H9 (cell line): ENCODE measurements at regions not wholly inside any gene's neighbourhood (a gene's known extent, or its start where the extent isn't known, plus 50 kb on each side); places are given as distances from the start of the nearest gene placed in this dataset.

ENCODE experiments used
- DNase-seq: peaks from one replicate; pipeline ENCODE4 v3.0.0-alpha.2; 2017
- H2AFZ ChIP-seq: one replicate; pipeline ENCODE4 v1.6.1; 2013; ENCODE audit warnings: mild to moderate bottlenecking, low read length, control low read depth, moderate library complexity
- H2AK5ac ChIP-seq: 2 replicates; pipeline ENCODE4 v1.6.1; 2013; ENCODE audit warnings: low read length, control low read depth, mixed read lengths; ENCODE audit not compliant: insufficient read length
- H2BK120ac ChIP-seq: one replicate; pipeline ENCODE4 v1.6.1; 2013; ENCODE audit warnings: low read depth, mild to moderate bottlenecking, low read length, control low read depth, inconsistent platforms; ENCODE audit not compliant: poor library complexity, severe bottlenecking
- H2BK12ac ChIP-seq: 2 replicates; pipeline ENCODE4 v1.6.1; 2013; ENCODE audit warnings: low read length, control low read depth, mixed read lengths, low read depth; ENCODE audit not compliant: insufficient read length
- H2BK15ac ChIP-seq: 2 replicates; pipeline ENCODE4 v1.6.1; 2013; ENCODE audit warnings: low read depth, low read length, control low read depth
- H2BK20ac ChIP-seq: one replicate; pipeline ENCODE4 v1.6.1; 2013; ENCODE audit warnings: low read depth, mild to moderate bottlenecking, low read length, control low read depth, inconsistent platforms; ENCODE audit not compliant: poor library complexity, severe bottlenecking
- H2BK5ac ChIP-seq: 2 replicates; pipeline ENCODE4 v1.6.1; 2013; ENCODE audit warnings: low read length, control low read depth, mixed read lengths; ENCODE audit not compliant: insufficient read length
- H3K14ac ChIP-seq: 2 replicates; pipeline ENCODE4 v1.6.1; 2013; ENCODE audit warnings: low read length, control low read depth; ENCODE audit not compliant: insufficient read depth
- H3K18ac ChIP-seq: 2 replicates; pipeline ENCODE4 v1.6.1; 2013; ENCODE audit warnings: low read depth, mild to moderate bottlenecking, mixed read lengths, low read length, control low read depth; ENCODE audit not compliant: insufficient read length
- H3K23ac ChIP-seq: 2 replicates; pipeline ENCODE4 v1.6.1; 2013; ENCODE audit warnings: low read length, control low read depth, mixed read lengths, low read depth; ENCODE audit not compliant: insufficient read length
- H3K23me2 ChIP-seq: 2 replicates; pipeline ENCODE4 v1.6.1; 2013; ENCODE audit warnings: low read depth, mild to moderate bottlenecking, mixed read lengths, low read length, control low read depth; ENCODE audit not compliant: insufficient read length, poor library complexity, severe bottlenecking
- H3K27ac ChIP-seq: 2 replicates; pipeline ENCODE4 v1.5.1; 2013; ENCODE audit warnings: low read length, control low read depth, mixed read lengths, low read depth; ENCODE audit not compliant: insufficient read length
- H3K27me3 ChIP-seq: 2 replicates; pipeline ENCODE4 v1.6.1; 2013; ENCODE audit warnings: low read length, control low read depth, inconsistent platforms; ENCODE audit not compliant: insufficient read depth
- H3K4ac ChIP-seq: 2 replicates; pipeline ENCODE4 v1.6.1; 2013; ENCODE audit warnings: low read depth, mild to moderate bottlenecking, control low read depth, inconsistent platforms, low read length, moderate library complexity
- H3K4me1 ChIP-seq: 2 replicates; pipeline ENCODE4 v1.6.1; 2013; ENCODE audit warnings: low read length, control low read depth, inconsistent platforms; ENCODE audit not compliant: insufficient read depth
- H3K4me2 ChIP-seq: 2 replicates; pipeline ENCODE4 v1.6.1; 2013; ENCODE audit warnings: low read length, control low read depth, mixed read lengths; ENCODE audit not compliant: insufficient read length, insufficient read depth
- H3K56ac ChIP-seq: 2 replicates; pipeline ENCODE4 v1.6.1; 2013; ENCODE audit warnings: low read depth, mild to moderate bottlenecking, mixed read lengths, low read length, control low read depth; ENCODE audit not compliant: insufficient read length
- H3K79me1 ChIP-seq: 2 replicates; pipeline ENCODE4 v1.6.1; 2013; ENCODE audit warnings: low read depth, mild to moderate bottlenecking, moderate library complexity, low read length, control low read depth, inconsistent platforms; ENCODE audit not compliant: insufficient read depth, poor library complexity, severe bottlenecking
- H3K79me2 ChIP-seq: 2 replicates; pipeline ENCODE4 v1.6.1; 2013; ENCODE audit warnings: low read length, control low read depth, inconsistent platforms; ENCODE audit not compliant: insufficient read depth
- H3K9ac ChIP-seq: 2 replicates; pipeline ENCODE4 v1.6.1; 2013; ENCODE audit warnings: low read length, control low read depth, mixed read lengths; ENCODE audit not compliant: insufficient read length; ENCODE audit errors: extremely low read depth
- H3K9me3 ChIP-seq: one replicate; pipeline ENCODE4 v1.6.1; 2013; ENCODE audit warnings: low read depth, low read length, inconsistent platforms; ENCODE audit not compliant: control insufficient read depth
- H3T11ph ChIP-seq: one replicate; pipeline ENCODE4 v1.6.1; 2013; ENCODE audit warnings: mild to moderate bottlenecking, low read length, control low read depth, inconsistent platforms
- H4K20me1 ChIP-seq: one replicate; pipeline ENCODE4 v1.6.1; 2013; ENCODE audit not compliant: control insufficient read depth, insufficient read length, insufficient read depth
- H4K5ac ChIP-seq: 2 replicates; pipeline ENCODE4 v1.6.1; 2013; ENCODE audit warnings: low read depth, mild to moderate bottlenecking, mixed read lengths, low read length, control low read depth; ENCODE audit not compliant: insufficient read length
- H4K8ac ChIP-seq: replicated peaks from 2 replicates; pipeline ENCODE4 v1.6.1; 2013; ENCODE audit warnings: low read length, control low read depth, mixed read lengths, low read depth; ENCODE audit not compliant: insufficient read length
- H4K91ac ChIP-seq: 2 replicates; pipeline ENCODE4 v1.6.1; 2013; ENCODE audit warnings: low read depth, mild to moderate bottlenecking, moderate library complexity, mixed read lengths, low read length, control low read depth; ENCODE audit not compliant: insufficient read length
- H3K27ac Mint-ChIP-seq, 3 experiments: 2 replicates in 2 of 3; 3 replicates in 1 of 3; pipeline ENCODE4 v1.8.0; 2020 to 2021; ENCODE audit warnings: mixed read lengths in 3 of 3, mild to moderate bottlenecking in 1 of 3, moderate library complexity in 1 of 3
- H3K27me3 Mint-ChIP-seq: 2 replicates; pipeline ENCODE4 v1.8.0; 2021; ENCODE audit warnings: low read depth, mild to moderate bottlenecking, moderate library complexity, mixed read lengths
- H3K36me3 Mint-ChIP-seq, 3 experiments: 2 replicates in 2 of 3; 3 replicates in 1 of 3; pipeline ENCODE4 v1.8.0; 2020 to 2021; ENCODE audit warnings: low read depth in 3 of 3, mixed read lengths in 3 of 3; ENCODE audit not compliant: insufficient read depth in 1 of 3
- H3K4me1 Mint-ChIP-seq, 2 experiments: 2 replicates each; pipeline ENCODE4 v1.8.0; 2020; ENCODE audit warnings: mixed read lengths in 2 of 2
- H3K4me3 Mint-ChIP-seq, 2 experiments: 2 replicates in 1 of 2; 3 replicates in 1 of 2; pipeline ENCODE4 v1.8.0; 2020 to 2021; ENCODE audit warnings: mild to moderate bottlenecking in 2 of 2, mixed read lengths in 2 of 2, moderate library complexity in 1 of 2
- H3K9me3 Mint-ChIP-seq, 2 experiments: 2 replicates in 1 of 2; 3 replicates in 1 of 2; pipeline ENCODE4 v1.8.0; 2020; ENCODE audit warnings: mild to moderate bottlenecking in 2 of 2, mixed read lengths in 2 of 2, moderate library complexity in 1 of 2
- CTCF ChIP-seq: fragments of 200-600 bp; sonication (generic); conservative IDR thresholded peaks from 3 replicates; pipeline ENCODE4 v1.8.0; 2021; ENCODE audit warnings: antibody characterized with exemption, mild to moderate bottlenecking
- WGBS: extraction: QIAGEN DNeasy Blood & Tissue Kit; methylation state at CpG from one replicate; pipeline ENCODE4 v1.1.7; 2013; ENCODE audit warnings: missing lambda C conversion rate, low lambda C conversion rate, mixed read lengths; ENCODE audit not compliant: insufficient read length; ENCODE audit errors: extremely low coverage; 5-methylcytosine and 5-hydroxymethylcytosine counted together

- no peaks in the 10 kb centered on the region for H3K9me3 ChIP-seq
- no peaks in the 10 kb centered on the region for H3K23me2 ChIP-seq
- no peak overlapping the region for H3T11ph ChIP-seq
- no peak overlapping the region for H3K4ac ChIP-seq
- H3K27me3 Mint-ChIP-seq: no peaks in the 10 kb centered on the region; the same call in none of the 2 replicates
- H3K9me3 Mint-ChIP-seq: no peaks in the 10 kb centered on the region
- H3K23ac ChIP-seq: no peak overlapping the region
- no peak overlapping the region for H2BK5ac ChIP-seq
- H2BK15ac ChIP-seq: no peak overlapping the region
- no peak overlapping the region for H3K4me2 ChIP-seq
- H3K18ac ChIP-seq: no peak overlapping the region
- no peaks in the 10 kb centered on the region; the same call in 1 of the 2 replicates for H3K4me1 ChIP-seq
- H3K36me3 Mint-ChIP-seq: no peaks in the 10 kb centered on the region
- no peak overlapping the region for H4K8ac ChIP-seq
- no peak overlapping the region for H3K56ac ChIP-seq
- no peak for TF ChIP-seq CTCF
- H2BK12ac ChIP-seq: no peak overlapping the region
- H4K91ac ChIP-seq: no peak overlapping the region
- no peak overlapping the region for H4K5ac ChIP-seq
- H2AK5ac ChIP-seq: no peak overlapping the region
- no peak overlapping the region for H3K4me3 Mint-ChIP-seq
- H3K4me1 Mint-ChIP-seq: peaks cover 6 to 15% of the 10 kb centered on the region in 2 experiments; a peak in 2 of 4 replicates
- no peak overlapping the region for H3K9ac ChIP-seq
- DNase-seq: no peak
- H3K27me3 ChIP-seq: no peaks in the 10 kb centered on the region
- H3K79me1 ChIP-seq: no peaks in the 10 kb centered on the region
- H2AFZ ChIP-seq: no peak overlapping the region
- H2BK20ac ChIP-seq: no peak overlapping the region
- WGBS: no CpG with 5 or more reads among the region's 4 CpGs
- H3K79me2 ChIP-seq: no peaks in the 10 kb centered on the region
- H3K27ac Mint-ChIP-seq: no peak overlapping the region
- no peak overlapping the region for H3K27ac ChIP-seq
- no peaks in the 10 kb centered on the region for H4K20me1 ChIP-seq
- no peak overlapping the region for H3K14ac ChIP-seq
- no peak overlapping the region for H2BK120ac ChIP-seq
Observed at GRCh38 chr13:40169476-40169875, 497.0 kb downstream of the FOXO1 start.
